IPS-18a (cell line): ENCODE measurements at regions not wholly inside any gene's neighbourhood (a gene's known extent, or its start where the extent isn't known, plus 50 kb on each side); places are given as distances from the start of the nearest gene placed in this dataset.

Experiments used
- H3K27ac ChIP-seq: one replicate; pipeline ENCODE4 v1.5.1; 2013; ENCODE audit warnings: low read length
- H3K27me3 ChIP-seq: one replicate; pipeline ENCODE4 v1.6.1; 2013; ENCODE audit warnings: mild to moderate bottlenecking, low read length; ENCODE audit not compliant: control insufficient read depth, insufficient read depth
- H3K36me3 ChIP-seq: one replicate; pipeline ENCODE4 v1.6.1; 2013; ENCODE audit warnings: low read depth, low read length; ENCODE audit not compliant: control insufficient read depth
- H3K4me1 ChIP-seq: one replicate; pipeline ENCODE4 v1.6.1; 2013; ENCODE audit warnings: low read depth, low read length; ENCODE audit not compliant: control insufficient read depth
- H3K4me3 ChIP-seq: one replicate; pipeline ENCODE4 v1.5.1; 2013; ENCODE audit warnings: low read length
- H3K9ac ChIP-seq: one replicate; pipeline ENCODE4 v1.6.1; 2013; ENCODE audit warnings: mild to moderate bottlenecking, low read length, moderate library complexity
- H3K9me3 ChIP-seq: one replicate; pipeline ENCODE4 v1.6.1; 2013; ENCODE audit warnings: low read depth, low read length; ENCODE audit not compliant: control insufficient read depth

- Histone ChIP-seq H3K4me1 (peaks cover 3% of the 10 kb centered on the region), H3K4me3 (no peak overlapping the region), H3K27me3 (no peaks in the 10 kb centered on the region), H3K36me3 (no peaks in the 10 kb centered on the region), H3K27ac (no peak overlapping the region), H3K9me3 (no peaks in the 10 kb centered on the region), H3K9ac (no peak overlapping the region)
Observed at GRCh38 chr12:124115976-124116690, 143.1 kb downstream of the ZNF664 start.

- Histone ChIP-seq H3K4me1 (peaks cover 20% of the 10 kb centered on the region), H3K27me3 (no peaks in the 10 kb centered on the region), H3K36me3 (no peaks in the 10 kb centered on the region), H3K4me3 (no peak overlapping the region), H3K9ac (no peak overlapping the region), H3K27ac (no peak overlapping the region), H3K9me3 (no peaks in the 10 kb centered on the region)
Observed at GRCh38 chr12:124120739-124121138, 147.7 kb downstream of the ZNF664 start.

DNA sequence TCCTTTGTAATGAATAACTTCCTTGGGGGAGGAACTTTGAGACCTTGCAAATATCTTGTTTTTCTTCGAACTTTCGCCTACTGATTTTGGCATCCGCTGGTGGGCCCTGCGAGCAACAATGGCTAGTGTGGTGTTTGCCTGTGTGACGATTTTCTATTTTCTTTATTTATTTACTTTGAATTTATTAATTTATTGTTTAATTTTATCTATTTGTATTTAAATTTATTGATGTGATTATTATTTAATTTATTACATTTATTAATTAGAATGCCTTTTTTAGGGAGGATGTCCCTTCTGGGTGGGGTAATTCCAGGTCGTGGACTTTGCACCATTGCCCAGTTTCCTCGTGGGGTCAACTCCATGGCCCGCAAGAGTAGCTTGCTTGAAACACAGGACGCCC, 149.7 kb downstream of the ZNF664 start:
- Histone ChIP-seq H3K9me3 (no peaks in the 10 kb centered on the region), H3K27me3 (no peaks in the 10 kb centered on the region), H3K9ac (no peak overlapping the region), H3K36me3 (no peaks in the 10 kb centered on the region), H3K27ac (no peak overlapping the region), H3K4me3 (no peak overlapping the region), H3K4me1 (peaks cover 17% of the 10 kb centered on the region)

DNA sequence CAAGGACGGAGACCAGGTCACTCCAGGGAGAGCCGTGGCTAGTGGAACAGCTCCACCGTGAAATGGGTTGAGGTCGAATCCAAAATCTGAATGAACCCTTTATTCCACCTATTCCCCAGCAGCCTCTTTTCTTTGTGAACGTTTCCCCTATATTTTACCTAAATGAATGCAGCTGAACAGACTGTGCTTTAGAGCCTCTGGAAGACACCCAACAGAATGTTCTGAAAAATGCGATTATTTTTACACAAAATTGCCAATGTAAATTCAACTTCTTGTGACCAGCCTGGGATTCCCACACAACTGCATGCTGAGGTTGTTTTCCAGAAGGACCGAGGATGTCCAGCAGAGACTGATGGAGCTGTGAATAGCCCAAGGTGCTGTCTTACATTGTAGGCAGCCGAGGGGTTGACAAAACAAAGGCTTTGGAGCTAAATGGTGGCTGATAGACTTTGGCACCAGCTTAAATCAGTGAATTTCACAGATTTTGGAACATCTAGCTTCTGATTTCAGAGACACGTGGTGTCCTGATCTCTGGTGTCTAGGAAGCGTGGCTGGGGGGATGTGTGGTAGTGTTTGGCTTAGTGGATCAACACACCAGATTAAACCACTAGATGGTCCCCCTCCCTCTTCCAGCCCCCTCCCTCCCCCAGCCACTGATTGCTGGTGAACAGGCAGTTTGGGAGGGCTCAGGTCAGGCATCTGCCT, 150.4 kb downstream of the ZNF664 start:
- H3K27ac ChIP-seq: no peak overlapping the region
- H3K9ac ChIP-seq: no peak overlapping the region
- no peaks in the 10 kb centered on the region for H3K9me3 ChIP-seq
- peaks cover 18% of the 10 kb centered on the region for H3K4me1 ChIP-seq
- H3K27me3 ChIP-seq: no peaks in the 10 kb centered on the region
- H3K36me3 ChIP-seq: no peaks in the 10 kb centered on the region
- no peak overlapping the region for H3K4me3 ChIP-seq

DNA sequence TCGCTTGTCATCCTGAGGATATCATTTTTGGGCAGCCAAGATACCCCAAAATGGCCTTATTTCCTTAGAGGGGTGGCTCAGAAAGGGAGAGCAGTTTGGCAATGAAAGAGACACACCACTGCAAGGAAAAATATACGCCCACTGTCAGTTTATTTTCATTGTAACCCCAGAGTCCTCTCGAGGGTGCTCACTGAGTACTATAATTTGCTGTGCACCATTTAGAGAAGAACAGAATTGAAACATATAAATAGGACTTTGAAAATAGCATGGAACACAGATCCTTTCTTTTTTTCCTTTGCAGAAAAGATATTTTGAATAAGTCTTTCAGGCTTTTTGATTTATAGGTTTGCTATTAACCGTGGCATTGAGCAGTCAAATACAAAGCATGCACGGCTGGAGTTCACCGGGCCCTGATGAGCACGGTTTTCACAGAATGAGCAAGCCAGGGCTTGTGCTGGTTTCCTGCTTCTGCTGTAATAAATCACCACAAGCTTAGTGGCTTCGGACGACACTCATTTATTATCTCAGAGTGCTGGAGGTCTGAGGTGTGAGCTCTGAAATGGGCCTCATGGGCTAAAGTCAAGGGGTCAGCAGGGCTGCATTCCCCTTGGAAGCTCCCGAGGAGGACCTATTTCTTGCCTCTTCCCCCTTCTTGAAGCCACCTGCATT, 152.3 kb downstream of the ZNF664 start:
- no peak overlapping the region for H3K9ac ChIP-seq
- H3K4me1 ChIP-seq: peaks cover 21% of the 10 kb centered on the region
- H3K27ac ChIP-seq: no peak overlapping the region
- no peaks in the 10 kb centered on the region for H3K36me3 ChIP-seq
- H3K27me3 ChIP-seq: no peaks in the 10 kb centered on the region
- no peaks in the 10 kb centered on the region for H3K9me3 ChIP-seq
- H3K4me3 ChIP-seq: no peak overlapping the region

GRCh38 chr12:124126950-124127655, 154.1 kb downstream of the ZNF664 start:
- H3K4me3 ChIP-seq: no peak overlapping the region
- no peaks in the 10 kb centered on the region for H3K27me3 ChIP-seq
- H3K36me3 ChIP-seq: no peaks in the 10 kb centered on the region
- no peak overlapping the region for H3K27ac ChIP-seq
- no peaks in the 10 kb centered on the region for H3K9me3 ChIP-seq
- no peak overlapping the region for H3K9ac ChIP-seq
- peaks cover 38% of the 10 kb centered on the region for H3K4me1 ChIP-seq

- H3K4me1 ChIP-seq: peaks cover 27% of the 10 kb centered on the region
- H3K4me3 ChIP-seq: no peak overlapping the region
- H3K9ac ChIP-seq: no peak overlapping the region
- no peaks in the 10 kb centered on the region for H3K9me3 ChIP-seq
- no peaks in the 10 kb centered on the region for H3K36me3 ChIP-seq
- no peaks in the 10 kb centered on the region for H3K27me3 ChIP-seq
- no peak overlapping the region for H3K27ac ChIP-seq
Observed at GRCh38 chr12:124129132-124129531, 156.1 kb downstream of the ZNF664 start.

GRCh38 chr12:124130691-124131591, 157.9 kb downstream of the ZNF664 start:
- Histone ChIP-seq H3K4me3 (no peak overlapping the region), H3K36me3 (no peaks in the 10 kb centered on the region), H3K27me3 (no peaks in the 10 kb centered on the region), H3K27ac (no peak overlapping the region), H3K4me1 (peaks cover 21% of the 10 kb centered on the region), H3K9ac (no peak overlapping the region), H3K9me3 (no peaks in the 10 kb centered on the region)

DNA sequence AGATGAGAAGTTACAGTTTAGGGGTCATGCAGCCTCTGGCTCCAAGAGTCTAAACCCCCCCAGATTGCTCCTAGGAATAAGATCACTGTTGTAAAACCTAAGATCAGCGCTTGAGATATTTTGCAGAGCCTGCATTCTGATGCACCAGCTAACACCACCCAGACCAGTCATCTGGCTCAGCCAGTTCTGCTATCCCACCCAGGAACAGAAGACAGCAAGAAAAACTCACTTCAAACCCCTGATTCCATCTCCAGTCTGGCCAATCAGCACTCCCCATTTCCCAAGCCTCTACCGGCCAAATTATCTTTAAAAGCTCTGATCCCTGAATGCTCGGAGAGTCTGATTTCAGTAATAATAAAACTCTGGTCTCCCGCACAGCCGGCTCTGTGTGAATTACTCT, 158.6 kb downstream of the ZNF664 start:
- no peaks in the 10 kb centered on the region for H3K9me3 ChIP-seq
- no peak overlapping the region for H3K4me3 ChIP-seq
- no peaks in the 10 kb centered on the region for H3K36me3 ChIP-seq
- H3K27ac ChIP-seq: no peak overlapping the region
- peaks cover 21% of the 10 kb centered on the region for H3K4me1 ChIP-seq
- H3K27me3 ChIP-seq: no peaks in the 10 kb centered on the region
- H3K9ac ChIP-seq: no peak overlapping the region

- no peak overlapping the region for H3K4me3 ChIP-seq
- H3K9ac ChIP-seq: no peak overlapping the region
- peaks cover 21% of the 10 kb centered on the region for H3K4me1 ChIP-seq
- H3K9me3 ChIP-seq: peaks cover 5% of the 10 kb centered on the region
- no peaks in the 10 kb centered on the region for H3K27me3 ChIP-seq
- no peak overlapping the region for H3K27ac ChIP-seq
- no peaks in the 10 kb centered on the region for H3K36me3 ChIP-seq
Observed at GRCh38 chr12:124132530-124132929, 159.5 kb downstream of the ZNF664 start.
